ENCODE measurements at regions not wholly inside any gene's neighbourhood (a gene's known extent, or its start where the extent isn't known, plus 50 kb on each side); places are given as distances from the start of the nearest gene placed in this dataset.

GRCh38 chr5:5617024-5617423 lies 194.5 kb downstream of the ICE1 start:
- DNase-seq: no peak

GRCh38 chr5:5616247-5616895 lies 193.9 kb downstream of the ICE1 start:
- no peak for DNase-seq

GRCh38 chr5:5615569-5615968 lies 193.1 kb downstream of the ICE1 start:
- no peak for DNase-seq

GRCh38 chr5:5613261-5613990 lies 190.9 kb downstream of the ICE1 start:
- no peak for DNase-seq

GRCh38 chr5:5612096-5612495 lies 189.6 kb downstream of the ICE1 start:
- DNase-seq: no peak

GRCh38 chr5:5609935-5610334 lies 187.5 kb downstream of the ICE1 start:
- no peak for DNase-seq

- DNase-seq: no peak
Measured at GRCh38 chr5:5605170-5605764, 182.8 kb downstream of the ICE1 start.

- DNase-seq: no peak
Measured at GRCh38 chr5:5602554-5602953, 180.1 kb downstream of the ICE1 start.

GRCh38 chr5:5598547-5599113 lies 176.2 kb downstream of the ICE1 start:
- no peak for DNase-seq

GRCh38 chr5:5593391-5593790 lies 170.9 kb downstream of the ICE1 start:
- DNase-seq: no peak

- DNase-seq: no peak
Measured at GRCh38 chr5:5592541-5592940, 170.1 kb downstream of the ICE1 start.

- no peak for DNase-seq
Measured at GRCh38 chr5:5591567-5591966, 169.1 kb downstream of the ICE1 start.

GRCh38 chr5:5589857-5590256 lies 167.4 kb downstream of the ICE1 start:
- no peak for DNase-seq

GRCh38 chr5:5588887-5589826 lies 166.7 kb downstream of the ICE1 start:
- no peak for DNase-seq

- DNase-seq: no peak
Measured at GRCh38 chr5:5588386-5588785, 165.9 kb downstream of the ICE1 start.

- DNase-seq: no peak
Measured at GRCh38 chr5:5587474-5587873, 165.0 kb downstream of the ICE1 start.

GRCh38 chr5:5586721-5587120 lies 164.2 kb downstream of the ICE1 start:
- DNase-seq: no peak

GRCh38 chr5:5585751-5586341 lies 163.4 kb downstream of the ICE1 start:
- DNase-seq: peak; percentile 4

GRCh38 chr5:5584751-5585150 lies 162.3 kb downstream of the ICE1 start:
- no peak for DNase-seq

- DNase-seq: no peak
Measured at GRCh38 chr5:5584236-5584745, 161.8 kb downstream of the ICE1 start.

GRCh38 chr5:5583832-5584231 lies 161.4 kb downstream of the ICE1 start:
- no peak for DNase-seq
